ENCODE measurements at regions not wholly inside any gene's neighbourhood (a gene's known extent, or its start where the extent isn't known, plus 50 kb on each side); places are given as distances from the start of the nearest gene placed in this dataset.

GRCh38 chr2:222795450-222796357 is 65.1 kb upstream of the ACSL3 start:
- DNase-seq (ENCODE audit: low spot score), result no peak
- TF ChIP-seq CTCF (IDR thresholded peaks at IDR 0.05), result no peak
- Histone ChIP-seq H3K9me3 (no peaks in the 10 kb centered on the region), H3K27ac (no peak overlapping the region), H3K4me1 (peaks cover 0 to 30% of the 10 kb centered on the region in 2 donors), H3K4me3 (no peak overlapping the region), H3K27me3 (no peaks in the 10 kb centered on the region), H3K36me3 (no peaks in the 10 kb centered on the region)

GRCh38 chr2:222796413-222797103 is 64.3 kb upstream of the ACSL3 start:
- no peak for TF ChIP-seq CTCF (IDR thresholded peaks at IDR 0.05)
- DNase-seq (ENCODE audit: low spot score), result no peak
- no peaks in the 10 kb centered on the region for H3K36me3 ChIP-seq
- peaks cover 0 to 29% of the 10 kb centered on the region in 2 donors for H3K4me1 ChIP-seq
- H3K27me3 ChIP-seq, result no peaks in the 10 kb centered on the region
- H3K9me3 ChIP-seq, result no peaks in the 10 kb centered on the region
- no peak overlapping the region for H3K4me3 ChIP-seq
- H3K27ac ChIP-seq, result no peak overlapping the region

GRCh38 chr2:222797261-222797660 is 63.6 kb upstream of the ACSL3 start:
- H3K9me3 ChIP-seq, result no peaks in the 10 kb centered on the region
- peaks cover 0 to 25% of the 10 kb centered on the region in 2 donors for H3K4me1 ChIP-seq
- no peaks in the 10 kb centered on the region for H3K36me3 ChIP-seq
- H3K27ac ChIP-seq, result no peak overlapping the region
- TF ChIP-seq CTCF (IDR thresholded peaks at IDR 0.05), result peak; percentile 21 to 55
- no peak for DNase-seq (ENCODE audit: low spot score)
- H3K4me3 ChIP-seq, result no peak overlapping the region
- H3K27me3 ChIP-seq, result no peaks in the 10 kb centered on the region

- no peak for DNase-seq (ENCODE audit: low spot score)
- no peaks in the 10 kb centered on the region for H3K9me3 ChIP-seq
- H3K4me3 ChIP-seq, result no peak overlapping the region
- TF ChIP-seq CTCF (IDR thresholded peaks at IDR 0.05), result no peak
- H3K27ac ChIP-seq, result no peak overlapping the region
- peaks cover 0 to 25% of the 10 kb centered on the region in 2 donors for H3K4me1 ChIP-seq
- no peaks in the 10 kb centered on the region for H3K36me3 ChIP-seq
- H3K27me3 ChIP-seq, result no peaks in the 10 kb centered on the region
Measured at GRCh38 chr2:222797871-222798270, 63.0 kb upstream of the ACSL3 start.

GRCh38 chr2:222798528-222798927 is 62.3 kb upstream of the ACSL3 start:
- DNase-seq (ENCODE audit: low spot score), result no peak
- no peaks in the 10 kb centered on the region for H3K36me3 ChIP-seq
- no peaks in the 10 kb centered on the region for H3K27me3 ChIP-seq
- H3K4me3 ChIP-seq, result no peak overlapping the region
- H3K4me1 ChIP-seq, result peaks cover 0 to 25% of the 10 kb centered on the region in 2 donors
- no peaks in the 10 kb centered on the region for H3K9me3 ChIP-seq
- H3K27ac ChIP-seq, result no peak overlapping the region
- TF ChIP-seq CTCF (IDR thresholded peaks at IDR 0.05), result no peak

All from right atrium auricular region (tissue), 2 donors.